NCI-H2227 treated with DMSO at 0.1 percent for 48 hours (cell line): ENCODE measurements at regions not wholly inside any gene's neighbourhood (a gene's known extent, or its start where the extent isn't known, plus 50 kb on each side); places are given as distances from the start of the nearest gene placed in this dataset.

ENCODE experiments used
- DNase-seq: peaks from one replicate; lab custom pipeline; 2025; lab: John Stamatoyannopoulos, UW

GRCh38 chr9:89808756-89809181, 204.0 kb downstream of the GADD45G start:
- no peak for DNase-seq

DNA sequence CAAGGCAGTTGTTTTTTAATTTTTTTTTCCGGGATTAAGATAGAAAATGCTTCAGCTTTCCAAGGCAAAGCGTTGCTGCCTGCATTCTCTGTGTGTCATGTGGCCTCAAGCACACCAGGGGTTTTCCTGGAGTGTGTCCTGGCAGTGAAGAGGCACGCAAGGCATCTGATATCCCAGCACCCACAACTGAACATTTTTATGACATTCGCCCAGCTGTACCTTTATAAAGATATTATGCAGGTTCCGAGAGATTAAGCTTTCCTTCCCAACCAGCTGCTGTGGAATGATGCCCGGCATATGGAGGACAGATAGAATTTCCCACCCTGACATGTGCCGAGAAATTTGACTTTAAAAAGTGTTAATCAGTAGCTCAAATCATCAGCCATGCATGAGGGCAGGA, 205.6 kb downstream of the GADD45G start:
- no peak for DNase-seq

- no peak for DNase-seq
Observed at GRCh38 chr9:89811356-89811755, 206.5 kb downstream of the GADD45G start.

- DNase-seq: no peak
Observed at GRCh38 chr9:89811886-89812450, 207.2 kb downstream of the GADD45G start.

DNA sequence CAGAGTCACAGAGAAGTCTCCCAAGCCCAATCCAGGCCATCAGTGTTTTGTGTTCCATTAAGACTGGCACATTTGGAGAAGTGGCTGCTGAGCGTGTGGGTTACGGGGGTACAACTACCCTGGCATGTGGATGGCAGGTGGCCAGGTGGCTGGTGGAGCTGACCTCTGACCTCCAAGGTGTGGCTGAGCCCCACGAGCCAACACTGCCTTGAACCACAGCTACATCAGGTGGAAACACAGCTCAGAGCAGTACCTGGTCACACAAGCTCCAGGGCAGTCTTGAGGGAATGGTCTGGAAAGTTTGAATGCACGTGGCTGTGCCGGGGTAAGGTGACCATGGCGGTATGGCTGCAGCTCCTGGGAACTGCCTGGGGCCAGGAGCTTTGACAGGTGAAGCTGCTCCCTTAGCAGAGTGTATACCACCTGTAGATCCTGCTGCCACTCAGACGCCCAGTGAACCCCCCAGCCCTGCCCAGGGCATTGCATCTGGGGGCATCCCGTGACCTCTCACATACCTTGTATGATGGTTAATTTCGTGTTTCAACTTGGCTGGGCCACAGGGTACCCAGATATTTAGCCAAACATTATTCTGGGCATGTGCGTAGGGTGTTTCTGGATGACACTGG, 207.9 kb downstream of the GADD45G start:
- no peak for DNase-seq

GRCh38 chr9:89813482-89813881, 208.7 kb downstream of the GADD45G start:
- DNase-seq: no peak

- peak; percentile 37 for DNase-seq
Observed at GRCh38 chr9:89814340-89815040, 209.7 kb downstream of the GADD45G start.

- no peak for DNase-seq
Observed at GRCh38 chr9:89815061-89815902, 210.5 kb downstream of the GADD45G start.

DNA sequence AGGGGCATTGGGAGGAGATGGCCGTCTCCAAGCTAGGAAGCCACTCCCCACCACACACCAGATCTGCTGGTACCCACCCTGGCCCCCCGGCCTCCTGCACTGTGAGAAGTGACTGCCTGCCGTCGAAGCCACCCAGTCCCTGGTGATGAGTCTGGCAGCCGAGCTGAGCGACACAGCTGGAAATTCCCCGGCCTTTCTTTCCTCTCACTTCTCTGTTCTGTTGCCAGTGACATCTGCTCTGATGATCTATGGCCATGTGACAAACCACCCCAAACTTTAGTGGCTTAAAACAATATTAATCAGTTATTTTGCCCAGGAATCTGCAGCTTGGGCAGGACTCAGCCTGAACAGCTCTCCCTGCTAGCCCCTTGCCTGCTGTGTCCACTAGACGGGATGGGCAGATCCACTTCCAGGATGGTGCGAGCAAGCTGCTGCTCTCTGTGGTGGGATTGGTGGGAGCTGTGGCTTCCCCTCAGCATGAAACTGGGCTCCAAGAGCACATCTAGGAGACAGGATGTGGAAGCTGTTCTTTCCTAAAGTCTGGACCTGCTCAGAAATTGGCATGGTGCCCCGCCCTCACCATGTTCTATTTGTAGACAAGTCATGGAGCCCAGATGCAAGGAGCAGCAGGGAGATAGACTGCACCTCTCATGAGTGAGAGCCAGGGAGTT, 211.2 kb downstream of the GADD45G start:
- DNase-seq: no peak

- DNase-seq: no peak
Observed at GRCh38 chr9:89817151-89817950, 212.5 kb downstream of the GADD45G start.

DNA sequence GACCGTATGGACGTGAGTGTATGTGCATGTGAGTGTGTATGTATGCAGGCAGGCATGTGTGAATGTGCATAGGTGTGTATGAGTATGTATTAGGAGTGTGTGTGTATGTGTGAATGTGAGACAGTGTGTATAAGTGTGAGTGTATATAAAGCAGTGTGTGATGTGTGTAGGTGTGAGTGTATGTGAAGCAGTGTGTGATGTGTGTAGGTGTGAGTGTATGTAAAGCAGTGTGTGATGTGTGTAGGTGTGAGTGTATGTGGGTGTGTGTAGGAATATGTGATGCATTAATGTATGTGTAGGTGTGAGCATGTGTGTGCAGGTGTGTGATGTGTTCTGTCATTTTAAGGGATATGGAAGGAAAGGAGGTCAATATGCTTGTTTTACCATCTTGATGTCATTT, 215.5 kb downstream of the GADD45G start:
- DNase-seq: no peak

GRCh38 chr9:89821081-89821480, 216.3 kb downstream of the GADD45G start:
- no peak for DNase-seq

GRCh38 chr9:89822996-89823395, 218.2 kb downstream of the GADD45G start:
- DNase-seq: no peak

DNA sequence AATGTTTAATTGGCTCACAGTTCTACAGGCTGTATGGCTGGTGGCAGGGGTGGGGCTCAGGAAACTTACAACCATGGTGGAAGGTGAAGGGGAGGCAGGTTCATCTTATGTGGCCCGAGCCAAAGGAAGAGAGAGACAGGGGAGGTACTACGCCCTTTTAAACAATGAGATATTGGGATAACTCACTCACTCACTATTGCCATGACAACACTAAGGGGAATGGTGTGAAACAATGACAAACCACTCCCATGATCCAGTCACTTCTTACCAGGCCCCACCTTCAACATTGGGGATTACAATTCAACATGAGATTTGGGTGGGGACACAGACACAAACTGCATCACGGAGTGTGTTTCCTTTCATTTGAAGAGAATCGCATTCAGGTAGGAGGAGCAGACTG, 220.9 kb downstream of the GADD45G start:
- DNase-seq: no peak

DNA sequence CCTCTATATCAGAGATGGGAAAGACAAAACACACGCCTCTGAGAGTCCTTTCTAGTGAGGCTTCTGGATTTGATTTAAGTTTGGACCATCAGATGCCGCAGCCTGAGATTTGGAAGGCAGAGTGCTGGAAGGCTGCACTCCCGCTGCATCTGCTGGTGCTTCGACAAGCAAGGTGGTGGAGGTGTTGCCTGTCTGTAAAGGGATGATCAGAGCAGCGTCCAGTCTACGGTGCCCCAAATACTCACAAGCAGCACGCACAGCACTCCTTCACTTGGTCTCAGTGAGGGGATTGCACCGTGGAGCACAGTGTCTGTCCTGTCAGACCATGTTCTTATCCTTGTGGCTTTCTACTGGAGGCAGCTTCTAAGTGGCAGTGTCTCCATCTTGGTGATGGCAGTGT, 221.4 kb downstream of the GADD45G start:
- no peak for DNase-seq

GRCh38 chr9:89829346-89829745, 224.5 kb downstream of the GADD45G start:
- no peak for DNase-seq

DNA sequence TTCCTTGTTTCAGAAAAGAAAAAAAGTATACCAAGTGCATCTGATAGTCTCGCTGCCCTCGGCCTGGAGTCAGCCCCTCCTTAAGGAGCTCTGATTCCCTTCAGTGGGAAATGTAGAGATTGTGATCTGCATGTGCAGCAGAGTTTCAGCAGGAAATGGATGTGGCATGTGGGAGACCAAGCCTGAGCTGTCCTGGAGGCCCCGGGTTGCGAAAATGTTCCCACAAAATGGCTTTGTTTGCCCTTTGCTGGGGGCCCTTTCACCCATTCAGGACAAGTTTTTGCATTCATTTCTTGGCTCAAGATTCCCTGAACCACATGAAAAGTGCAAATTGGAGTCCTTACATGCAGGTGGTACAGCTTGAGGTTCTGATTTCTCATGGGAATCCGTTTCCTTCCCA, 230.9 kb downstream of the GADD45G start:
- no peak for DNase-seq

DNA sequence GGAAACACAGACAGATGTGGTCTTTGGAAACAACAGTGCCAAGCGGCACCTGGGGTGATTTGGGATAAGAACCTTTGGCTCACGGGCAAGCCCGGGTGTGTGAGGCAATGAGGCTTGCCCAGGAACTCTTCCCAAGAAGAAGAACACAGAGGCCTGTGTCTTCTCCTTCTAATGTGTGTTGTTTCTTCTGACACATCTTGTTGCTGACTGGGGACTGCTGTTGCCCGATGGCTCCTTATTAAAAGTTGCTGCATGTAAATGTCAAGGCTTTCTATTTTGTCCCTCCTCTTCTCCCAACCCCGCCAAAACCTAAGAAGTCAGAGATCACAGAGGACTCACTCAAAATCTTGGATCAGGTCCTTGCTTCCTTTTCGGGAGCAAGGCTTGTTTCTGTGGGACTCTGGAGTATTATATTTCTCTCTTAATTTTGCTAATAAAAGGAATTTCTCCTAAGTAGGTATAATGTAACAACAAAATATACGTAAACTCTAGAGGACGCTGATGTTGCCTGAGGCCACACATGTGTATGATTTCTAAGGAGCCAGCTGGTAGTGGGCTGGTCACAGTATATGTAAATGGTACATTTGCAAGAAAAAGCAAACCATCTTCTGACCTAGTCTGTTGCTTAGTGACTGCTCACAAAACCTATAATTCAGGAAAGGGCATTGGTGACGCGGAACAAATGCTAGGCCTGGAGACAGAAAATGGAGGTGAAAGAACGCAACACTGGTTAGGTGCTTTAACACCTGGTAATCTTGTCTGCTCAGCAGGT, 232.5 kb downstream of the GADD45G start:
- no peak for DNase-seq

DNA sequence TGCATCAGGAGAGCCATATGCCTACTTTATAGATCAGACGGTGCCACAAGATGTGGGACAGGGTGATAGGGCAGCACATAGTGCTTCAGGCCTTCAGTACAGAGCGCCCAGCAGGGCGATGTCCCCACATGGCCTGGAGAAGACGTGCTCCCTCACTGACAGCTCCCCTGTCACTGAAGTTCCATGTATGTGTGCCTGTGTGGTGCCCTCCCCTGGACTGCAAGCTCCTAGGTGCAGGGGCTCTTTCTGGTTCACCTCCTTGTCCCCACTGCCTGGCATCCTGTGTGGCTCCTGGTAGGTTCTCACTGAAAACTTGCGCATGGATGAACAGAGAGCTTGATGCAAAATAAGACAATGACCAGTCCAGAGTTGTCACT, 233.1 kb downstream of the GADD45G start:
- DNase-seq: no peak

GRCh38 chr9:89838621-89839020, 233.8 kb downstream of the GADD45G start:
- DNase-seq: no peak

- no peak for DNase-seq
Observed at GRCh38 chr9:89839449-89839848, 234.6 kb downstream of the GADD45G start.
